ENCODE measurements at regions not wholly inside any gene's neighbourhood (a gene's known extent, or its start where the extent isn't known, plus 50 kb on each side); places are given as distances from the start of the nearest gene placed in this dataset.

DNA sequence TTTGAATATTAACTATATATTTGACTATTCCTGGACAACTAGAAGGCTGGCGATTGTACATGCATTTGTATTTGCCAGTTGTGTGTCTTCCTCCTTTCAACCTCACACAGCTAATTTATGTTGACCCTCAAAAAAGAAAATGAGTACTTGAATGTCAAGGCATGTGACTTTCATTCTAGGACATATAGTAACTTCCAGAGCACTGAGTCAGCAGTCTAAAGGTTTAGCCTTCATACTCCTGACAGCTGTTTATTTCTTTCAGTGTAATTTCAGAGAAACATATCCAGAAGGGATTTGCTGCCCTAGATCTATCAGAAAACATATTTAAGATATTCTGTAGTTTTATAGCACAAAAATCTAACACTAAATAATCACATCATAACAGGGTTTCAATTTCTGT is 74.6 kb upstream of the GOLGA8J start:
- DNase-seq = no peak
- no peaks in the 10 kb centered on the region for H3K36me3 Mint-ChIP-seq (ENCODE audit: insufficient read depth, unreplicated experiment)
- ChIA-PET CTCF (no interaction called here), POLR2A (no interaction called here)
- no TSS peak for BruUV-seq (replicated peaks)
- H3K4me3 Mint-ChIP-seq (ENCODE audit: unreplicated experiment) = no peak overlapping the region
- H3K27me3 Mint-ChIP-seq (ENCODE audit: insufficient read depth, unreplicated experiment) = peaks cover 12% of the 10 kb centered on the region
- H3K9me3 ChIP-seq = peaks cover 4% of the 10 kb centered on the region
- intact Hi-C loops (cut with micrococcal nuclease; ENCODE audit: unreplicated experiment) = no loop called here
- H3K4me3 ChIP-seq (ENCODE audit: low read depth, low read length) = no peak overlapping the region
- no peaks in the 10 kb centered on the region for H3K27me3 ChIP-seq (replicated peaks; ENCODE audit: control insufficient read depth, insufficient read depth, low read length)
- no peaks in the 10 kb centered on the region for H3K4me1 Mint-ChIP-seq (ENCODE audit: low read depth, unreplicated experiment)
- no peaks in the 10 kb centered on the region for H3K36me3 ChIP-seq (ENCODE audit: control insufficient read depth, insufficient read depth, low read length)
- H3K4me1 ChIP-seq = no peaks in the 10 kb centered on the region
- no peak overlapping the region for H3K27ac Mint-ChIP-seq (ENCODE audit: unreplicated experiment)
- no peaks in the 10 kb centered on the region for H3K9me3 Mint-ChIP-seq (ENCODE audit: unreplicated experiment)
- TF ChIP-seq, protein P1, sequence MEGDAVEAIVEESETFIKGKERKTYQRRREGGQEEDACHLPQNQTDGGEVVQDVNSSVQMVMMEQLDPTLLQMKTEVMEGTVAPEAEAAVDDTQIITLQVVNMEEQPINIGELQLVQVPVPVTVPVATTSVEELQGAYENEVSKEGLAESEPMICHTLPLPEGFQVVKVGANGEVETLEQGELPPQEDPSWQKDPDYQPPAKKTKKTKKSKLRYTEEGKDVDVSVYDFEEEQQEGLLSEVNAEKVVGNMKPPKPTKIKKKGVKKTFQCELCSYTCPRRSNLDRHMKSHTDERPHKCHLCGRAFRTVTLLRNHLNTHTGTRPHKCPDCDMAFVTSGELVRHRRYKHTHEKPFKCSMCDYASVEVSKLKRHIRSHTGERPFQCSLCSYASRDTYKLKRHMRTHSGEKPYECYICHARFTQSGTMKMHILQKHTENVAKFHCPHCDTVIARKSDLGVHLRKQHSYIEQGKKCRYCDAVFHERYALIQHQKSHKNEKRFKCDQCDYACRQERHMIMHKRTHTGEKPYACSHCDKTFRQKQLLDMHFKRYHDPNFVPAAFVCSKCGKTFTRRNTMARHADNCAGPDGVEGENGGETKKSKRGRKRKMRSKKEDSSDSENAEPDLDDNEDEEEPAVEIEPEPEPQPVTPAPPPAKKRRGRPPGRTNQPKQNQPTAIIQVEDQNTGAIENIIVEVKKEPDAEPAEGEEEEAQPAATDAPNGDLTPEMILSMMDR (IDR thresholded peaks at IDR 0.05; ENCODE audit: insufficient read depth in 1 of 2, low read depth in 1 of 2, low read length in 1 of 2, severe bottlenecking in 1 of 2, unreplicated experiment in 1 of 2) = no peak

DNA sequence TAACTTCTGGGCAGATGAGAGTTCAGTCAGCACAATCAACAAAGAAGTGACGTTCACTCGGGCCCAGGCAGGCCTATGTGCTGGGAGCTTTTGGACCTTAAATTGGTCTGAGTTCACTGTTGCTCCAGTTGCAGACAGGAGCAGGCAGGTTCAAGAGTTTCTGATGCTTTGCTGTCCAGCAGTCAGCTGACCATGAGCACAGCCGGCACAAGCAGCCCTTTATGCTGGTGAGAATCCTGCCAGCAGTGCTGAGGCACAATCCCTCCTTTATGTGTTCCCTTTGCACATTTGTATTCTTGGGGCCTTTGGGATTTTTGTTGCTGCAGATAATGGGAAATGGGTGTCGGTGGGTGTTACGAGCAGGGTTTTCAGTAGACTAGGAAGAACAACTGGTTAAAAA is 81.2 kb upstream of the GOLGA8J start:
- ChIA-PET CTCF (no interaction called here), POLR2A (no interaction called here)
- H3K36me3 Mint-ChIP-seq (ENCODE audit: insufficient read depth, unreplicated experiment) = no peaks in the 10 kb centered on the region

DNA sequence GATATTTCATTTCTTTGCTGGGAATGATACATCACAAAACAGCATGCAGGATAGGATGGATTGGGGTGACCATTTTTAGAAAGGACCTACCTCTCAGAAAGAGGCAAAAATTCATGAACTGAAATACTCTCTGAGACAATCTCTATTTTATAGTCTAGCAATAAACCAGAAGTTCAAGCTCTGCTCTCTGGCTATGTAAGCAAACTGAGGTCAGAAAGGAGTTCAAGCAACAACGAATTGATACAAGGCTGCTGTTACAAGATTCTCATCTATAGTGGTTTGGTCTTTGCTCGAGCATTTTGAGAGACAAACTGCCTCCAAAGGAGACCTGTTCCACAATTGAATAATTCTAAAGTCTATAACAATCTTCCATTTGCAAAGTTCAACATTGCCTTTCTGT is 84.7 kb upstream of the GOLGA8J start:
- H3K4me3 Mint-ChIP-seq (ENCODE audit: unreplicated experiment) = no peak overlapping the region
- H3K4me3 ChIP-seq (ENCODE audit: low read depth, low read length) = no peak overlapping the region
- ChIA-PET CTCF (no interaction called here), POLR2A (no interaction called here)
- peaks cover 11% of the 10 kb centered on the region for H3K9me3 Mint-ChIP-seq (ENCODE audit: unreplicated experiment)
- TF ChIP-seq, protein P1 (IDR thresholded peaks at IDR 0.05; ENCODE audit: insufficient read depth in 1 of 2, low read depth in 1 of 2, low read length in 1 of 2, severe bottlenecking in 1 of 2, unreplicated experiment in 1 of 2) = no peak
- no TSS peak for BruUV-seq (replicated peaks)
- no peak for DNase-seq
- H3K4me1 ChIP-seq = peaks cover 3% of the 10 kb centered on the region; the same call in 1 of the 2 replicates
- H3K27me3 ChIP-seq (replicated peaks; ENCODE audit: control insufficient read depth, insufficient read depth, low read length) = no peaks in the 10 kb centered on the region
- H3K27me3 Mint-ChIP-seq (ENCODE audit: insufficient read depth, unreplicated experiment) = peaks cover 2% of the 10 kb centered on the region
- no peak overlapping the region for H3K27ac Mint-ChIP-seq (ENCODE audit: unreplicated experiment)
- intact Hi-C loops (cut with micrococcal nuclease; ENCODE audit: unreplicated experiment) = no loop called here
- peaks cover 13% of the 10 kb centered on the region for H3K4me1 Mint-ChIP-seq (ENCODE audit: low read depth, unreplicated experiment)
- H3K36me3 Mint-ChIP-seq (ENCODE audit: insufficient read depth, unreplicated experiment) = no peaks in the 10 kb centered on the region
- no peaks in the 10 kb centered on the region for H3K9me3 ChIP-seq
- H3K36me3 ChIP-seq (ENCODE audit: control insufficient read depth, insufficient read depth, low read length) = no peaks in the 10 kb centered on the region

More for the DNA sequence above, 81.2 kb upstream of the GOLGA8J start:
- H3K4me3 Mint-ChIP-seq (ENCODE audit: unreplicated experiment) = no peak overlapping the region
- no peaks in the 10 kb centered on the region for H3K36me3 ChIP-seq (ENCODE audit: control insufficient read depth, insufficient read depth, low read length)
- H3K4me3 ChIP-seq (ENCODE audit: low read depth, low read length) = no peak overlapping the region
- no peak overlapping the region for H3K27ac Mint-ChIP-seq (ENCODE audit: unreplicated experiment)
- H3K4me1 ChIP-seq = no peaks in the 10 kb centered on the region
- H3K27me3 ChIP-seq (replicated peaks; ENCODE audit: control insufficient read depth, insufficient read depth, low read length) = no peaks in the 10 kb centered on the region
- BruUV-seq (replicated peaks) = no TSS peak
- TF ChIP-seq, protein P1 (IDR thresholded peaks at IDR 0.05; ENCODE audit: insufficient read depth in 1 of 2, low read depth in 1 of 2, low read length in 1 of 2, severe bottlenecking in 1 of 2, unreplicated experiment in 1 of 2) = no peak
- H3K9me3 Mint-ChIP-seq (ENCODE audit: unreplicated experiment) = peaks cover 11% of the 10 kb centered on the region
- intact Hi-C loops (cut with micrococcal nuclease; ENCODE audit: unreplicated experiment) = no loop called here
- H3K4me1 Mint-ChIP-seq (ENCODE audit: low read depth, unreplicated experiment) = no peaks in the 10 kb centered on the region
- DNase-seq = no peak
- no peaks in the 10 kb centered on the region for H3K9me3 ChIP-seq
- peaks cover 7% of the 10 kb centered on the region for H3K27me3 Mint-ChIP-seq (ENCODE audit: insufficient read depth, unreplicated experiment)
